PC-3 (cell line): ENCODE measurements at regions not wholly inside any gene's neighbourhood (a gene's known extent, or its start where the extent isn't known, plus 50 kb on each side); places are given as distances from the start of the nearest gene placed in this dataset.

Experiments used
- ATAC-seq: fragments of 200-7000 bp; cut with Tn5 transposase; 2 replicates; pipeline ENCODE4 v1.9.1; 2020; ENCODE audit warnings: mild to moderate bottlenecking, moderate library complexity
- BruUV-seq: library from RNA; stranded (reverse); fragments of 400-500 nt; replicated peaks from 2 replicates; lab custom pipeline; 2021; lab: Mats Ljungman, UMichigan
- CTCF ChIA-PET: fragments of 300-600 bp; sonication (Branson Sonifier 250); formaldehyde crosslinking; loops from one replicate; lab custom pipeline; 2022; ENCODE audit warnings: antibody characterized with exemption; lab: Charles Lee
- POLR2A ChIA-PET: fragments of 300-600 bp; sonication (Branson Sonifier 250); formaldehyde crosslinking; loops from one replicate; lab custom pipeline; 2022; ENCODE audit warnings: antibody characterized with exemption; ENCODE audit not compliant: unreplicated experiment; lab: Charles Lee
- DNase-seq: peaks from one replicate; pipeline ENCODE4 v3.0.0-alpha.2; 2015
- H2AFZ ChIP-seq: fragments of 300-600 bp; sonication (generic); 2 replicates; pipeline ENCODE4 v1.6.0; 2016; ENCODE audit warnings: antibody characterized with exemption, low read length
- H3F3A ChIP-seq: fragments of 300-600 bp; sonication (generic); one replicate; pipeline ENCODE4 v1.6.0; 2017; ENCODE audit warnings: antibody characterized with exemption, low read length, control low read depth, mild to moderate bottlenecking; ENCODE audit not compliant: unreplicated experiment
- H3K27ac ChIP-seq: fragments of 300-600 bp; sonication (generic); 2 replicates; pipeline ENCODE4 v1.5.1; 2016; ENCODE audit warnings: mild to moderate bottlenecking, low read length
- H3K27me3 ChIP-seq: fragments of 300-600 bp; sonication (generic); 2 replicates; pipeline ENCODE4 v1.6.1; 2016; ENCODE audit warnings: low read length, mixed read lengths
- H3K36me3 ChIP-seq: fragments of 300-600 bp; sonication (generic); 2 replicates; pipeline ENCODE4 v1.6.1; 2016; ENCODE audit warnings: low read depth, mixed run types, low read length, mixed read lengths
- H3K4me1 ChIP-seq: fragments of 300-600 bp; sonication (generic); 2 replicates; pipeline ENCODE4 v1.5.1; 2016; ENCODE audit warnings: low read length; ENCODE audit not compliant: insufficient read depth
- H3K4me2 ChIP-seq: fragments of 300-600 bp; sonication (generic); 2 replicates; pipeline ENCODE4 v1.6.0; 2016; ENCODE audit warnings: low read length
- H3K4me3 ChIP-seq: fragments of 300-600 bp; sonication (generic); 2 replicates; pipeline ENCODE4 v1.5.1; 2016; ENCODE audit warnings: mild to moderate bottlenecking, low read length, mixed read lengths
- H3K79me2 ChIP-seq: fragments of 300-600 bp; sonication (generic); 2 replicates; pipeline ENCODE4 v1.6.1; 2017; ENCODE audit warnings: low read length, mixed read lengths
- H3K9ac ChIP-seq: fragments of 300-600 bp; sonication (generic); 2 replicates; pipeline ENCODE4 v1.6.0; 2016; ENCODE audit warnings: mild to moderate bottlenecking, low read length
- H3K9me2 ChIP-seq: fragments of 300-600 bp; sonication (generic); replicated peaks from 2 replicates; pipeline ENCODE4 v1.6.1; 2016; ENCODE audit warnings: mixed run types, low read length, mixed read lengths
- H3K9me3 ChIP-seq: fragments of 300-600 bp; sonication (generic); 2 replicates; pipeline ENCODE4 v1.6.1; 2016; ENCODE audit warnings: low read length, mixed read lengths
- H4K20me1 ChIP-seq: fragments of 300-600 bp; sonication (generic); 2 replicates; pipeline ENCODE4 v1.6.1; 2016; ENCODE audit warnings: low read length, mixed read lengths
- EZH2 ChIP-seq: fragments of 300-600 bp; sonication (generic); IDR thresholded peaks from one replicate; pipeline ENCODE4 v1.6.1; 2017; ENCODE audit warnings: antibody characterized with exemption, mild to moderate bottlenecking, low read length; ENCODE audit not compliant: unreplicated experiment
- EZH2phosphoT487 ChIP-seq: fragments of 300-600 bp; sonication (generic); IDR thresholded peaks from 2 replicates; pipeline ENCODE4 v1.6.1; 2018; ENCODE audit warnings: mild to moderate bottlenecking, antibody characterized with exemption, low read length, borderline replicate concordance
- intact Hi-C: fragments of 100-400 bp; cut with micrococcal nuclease; formaldehyde crosslinking; loops from 2 replicates; pipeline ENCODE4 v1.9.0; 2023
- TF ChIP-seq, protein P1 (sequence below): fragments of 300-600 bp; sonication (generic); conservative IDR thresholded peaks from 2 replicates; pipeline ENCODE4 v1.5.1; 2017; ENCODE audit warnings: antibody characterized with exemption, low read depth, mild to moderate bottlenecking, low read length

DNA sequence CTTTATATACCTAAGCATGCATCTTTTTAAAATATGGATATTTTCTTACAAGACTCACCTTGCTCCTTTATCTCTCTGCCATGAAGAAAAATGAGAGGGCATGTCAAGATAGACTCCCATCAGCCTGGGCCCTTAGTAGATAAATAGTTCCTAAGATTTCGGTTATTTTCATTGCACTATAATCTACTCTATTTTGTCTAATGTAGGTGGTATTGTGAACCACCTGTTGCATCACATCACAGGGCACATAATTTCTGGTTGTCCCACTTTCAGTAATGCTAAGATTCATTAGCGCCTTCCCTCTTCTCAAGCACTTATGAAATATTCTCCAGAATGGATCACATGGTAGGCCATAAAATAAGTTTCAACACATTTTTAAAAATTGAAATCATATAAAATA, 202.5 kb upstream of the ADRA1B start:
- ATAC-seq (no peak), DNase-seq (no peak)
- Histone ChIP-seq H3K4me2 (no peak overlapping the region), H3K4me1 (no peaks in the 10 kb centered on the region), H4K20me1 (no peaks in the 10 kb centered on the region), H3K9me2 (no peaks in the 10 kb centered on the region), H3K9me3 (no peaks in the 10 kb centered on the region), H3K27ac (no peak overlapping the region), H3K9ac (no peak overlapping the region), H3K4me3 (no peak overlapping the region), H3K27me3 (no peaks in the 10 kb centered on the region), H3F3A (no peaks in the 10 kb centered on the region), H2AFZ (no peak overlapping the region), H3K79me2 (no peaks in the 10 kb centered on the region), H3K36me3 (no peaks in the 10 kb centered on the region)
- BruUV-seq = no TSS peak
- TF ChIP-seq EZH2 (no peak), EZH2phosphoT487 (no peak)
- TF ChIP-seq, protein P1, sequence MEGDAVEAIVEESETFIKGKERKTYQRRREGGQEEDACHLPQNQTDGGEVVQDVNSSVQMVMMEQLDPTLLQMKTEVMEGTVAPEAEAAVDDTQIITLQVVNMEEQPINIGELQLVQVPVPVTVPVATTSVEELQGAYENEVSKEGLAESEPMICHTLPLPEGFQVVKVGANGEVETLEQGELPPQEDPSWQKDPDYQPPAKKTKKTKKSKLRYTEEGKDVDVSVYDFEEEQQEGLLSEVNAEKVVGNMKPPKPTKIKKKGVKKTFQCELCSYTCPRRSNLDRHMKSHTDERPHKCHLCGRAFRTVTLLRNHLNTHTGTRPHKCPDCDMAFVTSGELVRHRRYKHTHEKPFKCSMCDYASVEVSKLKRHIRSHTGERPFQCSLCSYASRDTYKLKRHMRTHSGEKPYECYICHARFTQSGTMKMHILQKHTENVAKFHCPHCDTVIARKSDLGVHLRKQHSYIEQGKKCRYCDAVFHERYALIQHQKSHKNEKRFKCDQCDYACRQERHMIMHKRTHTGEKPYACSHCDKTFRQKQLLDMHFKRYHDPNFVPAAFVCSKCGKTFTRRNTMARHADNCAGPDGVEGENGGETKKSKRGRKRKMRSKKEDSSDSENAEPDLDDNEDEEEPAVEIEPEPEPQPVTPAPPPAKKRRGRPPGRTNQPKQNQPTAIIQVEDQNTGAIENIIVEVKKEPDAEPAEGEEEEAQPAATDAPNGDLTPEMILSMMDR = no peak
- intact Hi-C loops = no loop called here
- ChIA-PET POLR2A (no interaction called here), CTCF (no interaction called here)

DNA sequence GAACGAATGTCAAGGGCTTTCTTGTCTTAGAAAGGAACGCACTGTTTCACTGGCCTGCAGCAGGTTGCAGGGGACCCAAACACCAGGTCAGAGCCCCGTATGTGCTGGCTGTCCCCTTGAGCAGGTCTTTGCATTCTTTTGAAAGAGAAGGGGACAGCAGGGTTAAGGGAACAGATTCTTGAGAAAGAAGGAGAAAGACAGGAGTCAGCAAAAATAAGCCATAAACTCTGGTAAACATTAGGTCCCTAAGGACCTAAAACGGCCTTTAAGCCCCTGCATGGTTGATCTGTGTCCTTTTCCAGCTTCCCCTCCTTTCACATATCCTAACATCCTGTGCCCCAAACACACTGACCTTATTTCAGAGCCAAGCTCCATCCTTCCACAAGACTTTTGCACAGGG, 190.8 kb upstream of the ADRA1B start:
- no peak overlapping the region for H3K4me2 ChIP-seq
- ATAC-seq = no peak
- no peak for DNase-seq

DNA sequence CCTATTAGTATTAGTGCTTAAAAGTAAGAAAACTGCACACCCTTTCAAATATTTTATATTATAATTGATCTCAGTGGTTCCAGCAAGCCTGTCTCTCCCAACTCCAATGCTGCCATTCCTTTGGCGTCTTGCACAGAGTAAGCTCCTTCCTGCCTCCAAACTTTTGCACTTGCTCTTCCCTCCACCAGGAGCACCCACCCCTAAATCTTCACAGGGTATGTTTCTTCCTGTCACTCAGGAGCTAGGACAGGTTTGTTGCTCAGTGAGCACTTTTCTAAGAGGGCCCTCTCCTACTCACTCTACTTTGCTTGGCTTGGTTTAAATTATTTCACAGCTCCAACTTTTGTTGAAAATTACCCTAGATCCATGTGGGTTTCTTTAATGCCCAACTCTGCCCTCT, 189.1 kb upstream of the ADRA1B start:
- DNase-seq = no peak
- Histone ChIP-seq H3K4me2 (no peak overlapping the region), H3K27ac (no peak overlapping the region), H3K27me3 (no peaks in the 10 kb centered on the region), H3K36me3 (no peaks in the 10 kb centered on the region), H2AFZ (no peak overlapping the region), H4K20me1 (no peaks in the 10 kb centered on the region), H3K9me3 (no peaks in the 10 kb centered on the region), H3K9ac (no peak overlapping the region), H3K4me1 (no peaks in the 10 kb centered on the region), H3K9me2 (no peaks in the 10 kb centered on the region), H3K79me2 (no peaks in the 10 kb centered on the region), H3K4me3 (no peak overlapping the region), H3F3A (no peaks in the 10 kb centered on the region)
- intact Hi-C loops = no loop called here
- CTCF ChIA-PET = interaction anchor here (1.4 kb wide), 1 partner anchor 189 kb away, joined by 8 read pairs; the partner anchor contains the start of gene ADRA1B
- POLR2A ChIA-PET = no interaction called here
- TF ChIP-seq, protein P1 = 0 out of 2 replicates have a peak, but pooled peaks have one; percentile 13
- no peak for TF ChIP-seq EZH2phosphoT487
- BruUV-seq = no TSS peak
- no peak; the same call in 1 of the 2 replicates for ATAC-seq

More for the DNA sequence above, 190.8 kb upstream of the ADRA1B start:
- no peak overlapping the region for H3K4me3 ChIP-seq
- no TSS peak for BruUV-seq
- H3K9ac ChIP-seq = no peak overlapping the region
- no peaks in the 10 kb centered on the region for H3K79me2 ChIP-seq
- H3K9me2 ChIP-seq = no peaks in the 10 kb centered on the region
- intact Hi-C loops = no loop called here
- no peaks in the 10 kb centered on the region for H3K9me3 ChIP-seq
- H4K20me1 ChIP-seq = no peaks in the 10 kb centered on the region
- ChIA-PET POLR2A (no interaction called here), CTCF (no interaction called here)
- H3K27ac ChIP-seq = no peak overlapping the region
- H3K27me3 ChIP-seq = no peaks in the 10 kb centered on the region
- H3K4me1 ChIP-seq = no peaks in the 10 kb centered on the region
- TF ChIP-seq EZH2 (no peak), EZH2phosphoT487 (no peak)
- TF ChIP-seq, protein P1 = no peak
- H2AFZ ChIP-seq = no peak overlapping the region
- H3F3A ChIP-seq = no peaks in the 10 kb centered on the region
- no peaks in the 10 kb centered on the region for H3K36me3 ChIP-seq
